ENCODE measurements at regions not wholly inside any gene's neighbourhood (a gene's known extent, or its start where the extent isn't known, plus 50 kb on each side); places are given as distances from the start of the nearest gene placed in this dataset.

DNA sequence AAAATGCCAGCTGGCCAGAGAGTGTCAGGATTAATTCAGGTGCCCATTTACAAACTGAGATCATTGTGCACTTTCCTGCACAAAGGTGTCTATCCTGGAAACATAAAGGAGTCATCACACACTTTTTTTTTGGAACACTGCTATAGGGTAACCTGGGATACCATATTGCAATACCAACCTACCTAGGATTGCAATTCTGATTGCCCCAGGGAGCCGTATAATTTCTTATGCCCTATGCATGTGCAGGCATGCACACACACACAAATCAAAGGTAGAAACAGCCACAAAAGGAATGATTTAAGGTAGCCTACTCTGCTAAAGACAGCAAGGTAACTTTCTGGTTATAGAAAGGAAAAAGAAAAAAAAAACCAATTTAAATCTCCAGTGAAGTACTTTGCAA is 285.3 kb upstream of the KITLG start:
- no peak overlapping the region for H3K27ac ChIP-seq (ENCODE audit: low read depth, low read length)
- H3K9me3 ChIP-seq (ENCODE audit: control insufficient read depth, low read length), result no peaks in the 10 kb centered on the region
- H3K4me3 ChIP-seq (ENCODE audit: low read length), result no peak overlapping the region
- no peak for DNase-seq
- Mint-ChIP-seq H3K36me3 (ENCODE audit: low read depth) (no peaks in the 10 kb centered on the region), H3K27ac (no peak overlapping the region), H3K9me3 (no peaks in the 10 kb centered on the region), H3K4me1 (no peaks in the 10 kb centered on the region), H3K4me3 (no peak overlapping the region), H3K27me3 (ENCODE audit: insufficient read depth) (no peaks in the 10 kb centered on the region)
- 100% methylated on average over 1 of the region's 1 CpG; no CpG with 5 or more reads in 1 of the 2 experiments for WGBS, 2 experiments (ENCODE audit: insufficient coverage in 1 of 2, insufficient read length in 1 of 2)
- no peaks in the 10 kb centered on the region for H3K27me3 ChIP-seq (ENCODE audit: control insufficient read depth, insufficient read depth, low read length, poor library complexity, severe bottlenecking)
- H3K4me1 ChIP-seq (ENCODE audit: control insufficient read depth, insufficient read depth, low read length), result no peaks in the 10 kb centered on the region
- H3K36me3 ChIP-seq (ENCODE audit: control insufficient read depth, insufficient read depth, low read length), result no peaks in the 10 kb centered on the region
- TF ChIP-seq, protein P1, sequence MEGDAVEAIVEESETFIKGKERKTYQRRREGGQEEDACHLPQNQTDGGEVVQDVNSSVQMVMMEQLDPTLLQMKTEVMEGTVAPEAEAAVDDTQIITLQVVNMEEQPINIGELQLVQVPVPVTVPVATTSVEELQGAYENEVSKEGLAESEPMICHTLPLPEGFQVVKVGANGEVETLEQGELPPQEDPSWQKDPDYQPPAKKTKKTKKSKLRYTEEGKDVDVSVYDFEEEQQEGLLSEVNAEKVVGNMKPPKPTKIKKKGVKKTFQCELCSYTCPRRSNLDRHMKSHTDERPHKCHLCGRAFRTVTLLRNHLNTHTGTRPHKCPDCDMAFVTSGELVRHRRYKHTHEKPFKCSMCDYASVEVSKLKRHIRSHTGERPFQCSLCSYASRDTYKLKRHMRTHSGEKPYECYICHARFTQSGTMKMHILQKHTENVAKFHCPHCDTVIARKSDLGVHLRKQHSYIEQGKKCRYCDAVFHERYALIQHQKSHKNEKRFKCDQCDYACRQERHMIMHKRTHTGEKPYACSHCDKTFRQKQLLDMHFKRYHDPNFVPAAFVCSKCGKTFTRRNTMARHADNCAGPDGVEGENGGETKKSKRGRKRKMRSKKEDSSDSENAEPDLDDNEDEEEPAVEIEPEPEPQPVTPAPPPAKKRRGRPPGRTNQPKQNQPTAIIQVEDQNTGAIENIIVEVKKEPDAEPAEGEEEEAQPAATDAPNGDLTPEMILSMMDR (conservative IDR thresholded peaks at IDR 0.05), result no peak
- H3K9ac ChIP-seq (ENCODE audit: extremely low read depth, low read length, poor library complexity, severe bottlenecking), result no peak overlapping the region

DNA sequence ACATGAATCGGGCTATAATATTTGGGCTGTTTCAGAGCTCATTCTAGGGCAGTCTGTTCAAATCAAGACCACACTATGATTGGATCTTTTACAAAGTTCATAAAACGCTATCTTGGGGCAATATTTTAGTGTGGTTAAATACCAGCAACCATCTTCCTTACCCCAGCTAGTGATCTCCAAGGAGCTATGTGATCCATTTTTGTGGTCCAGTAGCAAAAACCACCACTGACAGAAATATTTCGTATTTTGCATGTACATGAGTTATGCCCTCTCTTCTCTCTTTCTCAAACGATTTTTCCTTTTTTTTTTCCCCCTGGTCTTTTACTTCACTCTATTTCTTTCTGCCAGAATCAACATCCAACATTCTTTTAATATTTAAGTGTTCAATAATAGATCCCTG is 280.6 kb upstream of the KITLG start:
- Histone ChIP-seq H3K27me3 (ENCODE audit: control insufficient read depth, insufficient read depth, low read length, poor library complexity, severe bottlenecking) (no peaks in the 10 kb centered on the region), H3K9ac (ENCODE audit: extremely low read depth, low read length, poor library complexity, severe bottlenecking) (no peak overlapping the region), H3K36me3 (ENCODE audit: control insufficient read depth, insufficient read depth, low read length) (no peaks in the 10 kb centered on the region), H3K9me3 (ENCODE audit: control insufficient read depth, low read length) (no peaks in the 10 kb centered on the region), H3K4me3 (ENCODE audit: low read length) (no peak overlapping the region), H3K4me1 (ENCODE audit: control insufficient read depth, insufficient read depth, low read length) (no peaks in the 10 kb centered on the region), H3K27ac (ENCODE audit: low read depth, low read length) (no peak overlapping the region)
- TF ChIP-seq, protein P1 (conservative IDR thresholded peaks at IDR 0.05), result no peak
- Mint-ChIP-seq H3K36me3 (ENCODE audit: low read depth) (no peaks in the 10 kb centered on the region), H3K4me3 (no peak overlapping the region), H3K27ac (no peak overlapping the region), H3K9me3 (no peaks in the 10 kb centered on the region), H3K4me1 (peaks cover 10% of the 10 kb centered on the region), H3K27me3 (ENCODE audit: insufficient read depth) (no peaks in the 10 kb centered on the region)
- no peak for DNase-seq
- WGBS, 2 experiments (ENCODE audit: insufficient coverage in 1 of 2, insufficient read length in 1 of 2), result 86 to 92% methylated on average over 3 to 4 of the region's 4 CpGs

DNA sequence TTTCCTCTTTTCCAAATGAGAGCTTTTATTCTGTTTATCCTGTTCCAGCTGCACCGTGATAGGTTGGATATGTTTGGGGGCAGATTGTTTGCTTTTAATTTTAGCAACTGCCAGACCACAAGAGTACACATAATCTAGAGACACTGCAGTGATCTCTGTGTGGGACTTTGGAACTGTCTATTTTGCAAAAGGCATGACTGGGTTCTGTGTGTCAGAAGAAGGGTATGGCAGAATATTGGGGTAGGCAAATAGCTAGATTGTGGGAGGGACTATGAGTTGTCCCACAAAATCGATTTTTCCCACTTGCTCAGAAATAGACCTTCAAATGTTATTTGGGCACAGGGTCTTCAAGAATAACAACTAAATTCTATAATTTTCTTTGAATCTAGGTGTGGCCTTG is 275.9 kb upstream of the KITLG start:
- Histone ChIP-seq H3K4me3 (ENCODE audit: low read length) (no peak overlapping the region), H3K27me3 (ENCODE audit: control insufficient read depth, insufficient read depth, low read length, poor library complexity, severe bottlenecking) (no peaks in the 10 kb centered on the region), H3K9me3 (ENCODE audit: control insufficient read depth, low read length) (no peaks in the 10 kb centered on the region), H3K9ac (ENCODE audit: extremely low read depth, low read length, poor library complexity, severe bottlenecking) (no peak overlapping the region), H3K4me1 (ENCODE audit: control insufficient read depth, insufficient read depth, low read length) (no peaks in the 10 kb centered on the region), H3K27ac (ENCODE audit: low read depth, low read length) (no peak overlapping the region), H3K36me3 (ENCODE audit: control insufficient read depth, insufficient read depth, low read length) (no peaks in the 10 kb centered on the region)
- TF ChIP-seq, protein P1 (conservative IDR thresholded peaks at IDR 0.05), result no peak
- Mint-ChIP-seq H3K9me3 (peaks cover 4% of the 10 kb centered on the region), H3K4me1 (peaks cover 15% of the 10 kb centered on the region), H3K36me3 (ENCODE audit: low read depth) (no peaks in the 10 kb centered on the region), H3K27me3 (ENCODE audit: insufficient read depth) (no peaks in the 10 kb centered on the region), H3K4me3 (no peak overlapping the region), H3K27ac (no peak overlapping the region)
- DNase-seq, result no peak
- 100% methylated on average over 2 of the region's 2 CpGs; no CpG with 5 or more reads in 1 of the 2 experiments for WGBS, 2 experiments (ENCODE audit: insufficient coverage in 1 of 2, insufficient read length in 1 of 2)
